NB4 (cell line): ENCODE measurements at regions not wholly inside any gene's neighbourhood (a gene's known extent, or its start where the extent isn't known, plus 50 kb on each side); places are given as distances from the start of the nearest gene placed in this dataset.

Source experiments
- CTCF ChIP-seq: IDR thresholded peaks from one replicate; pipeline ENCODE4 v1.5.1; 2012; ENCODE audit warnings: low read depth, low read length
- MAX ChIP-seq: IDR thresholded peaks from 2 replicates; pipeline ENCODE4 v1.6.1; 2011; ENCODE audit warnings: low read depth, low read length

GRCh38 chr6:21732731-21733130 is 139.2 kb downstream of the SOX4 start:
- TF ChIP-seq CTCF (no peak), MAX (no peak)
